Mesenchymal stem cell (in vitro differentiated cells and primary cell): ENCODE measurements at regions not wholly inside any gene's neighbourhood (a gene's known extent, or its start where the extent isn't known, plus 50 kb on each side); places are given as distances from the start of the nearest gene placed in this dataset.

Source experiments
- DNase-seq: peaks from one replicate; pipeline ENCODE4 v3.0.0-alpha.2; 2013
- H2AFZ ChIP-seq: one replicate; pipeline ENCODE4 v1.6.1; 2013; ENCODE audit warnings: low read depth, mild to moderate bottlenecking, control low read depth, inconsistent platforms, low read length, moderate library complexity
- H2AK5ac ChIP-seq: 2 replicates; pipeline ENCODE4 v1.6.1; 2013; ENCODE audit warnings: low read length, moderate library complexity, mild to moderate bottlenecking, inconsistent platforms; ENCODE audit not compliant: severe bottlenecking
- H2BK120ac ChIP-seq: one replicate; pipeline ENCODE4 v1.6.1; 2013; ENCODE audit warnings: low read depth, mild to moderate bottlenecking, inconsistent platforms, low read length, moderate library complexity
- H2BK12ac ChIP-seq, 2 experiments: one replicate each; pipeline ENCODE4 v1.6.1; 2013; ENCODE audit warnings: inconsistent platforms in 2 of 2, low read length in 2 of 2, mild to moderate bottlenecking in 2 of 2, moderate library complexity in 2 of 2, control low read depth in 1 of 2
- H2BK15ac ChIP-seq: one replicate; pipeline ENCODE4 v1.6.1; 2013; ENCODE audit warnings: mild to moderate bottlenecking, low read depth, inconsistent platforms; ENCODE audit not compliant: poor library complexity, severe bottlenecking
- H2BK5ac ChIP-seq: 2 replicates; pipeline ENCODE4 v1.6.1; 2013; ENCODE audit warnings: low read depth, mild to moderate bottlenecking, low read length, control low read depth, inconsistent platforms; ENCODE audit not compliant: poor library complexity, severe bottlenecking
- H3K14ac ChIP-seq, 2 experiments: one replicate each; pipeline ENCODE4 v1.6.1; 2013; ENCODE audit warnings: inconsistent platforms in 2 of 2, low read length in 2 of 2, control low read depth in 1 of 2, mild to moderate bottlenecking in 1 of 2, moderate library complexity in 1 of 2
- H3K18ac ChIP-seq, 2 experiments: one replicate each; pipeline ENCODE4 v1.6.1; 2013; ENCODE audit warnings: inconsistent platforms in 2 of 2, low read length in 2 of 2, control low read depth in 1 of 2, low read depth in 1 of 2, mild to moderate bottlenecking in 1 of 2
- H3K23ac ChIP-seq, 2 experiments: one replicate each; pipeline ENCODE4 v1.6.1; 2013; ENCODE audit warnings: inconsistent platforms in 2 of 2, low read length in 2 of 2, mild to moderate bottlenecking in 2 of 2, moderate library complexity in 2 of 2, control low read depth in 1 of 2
- H3K27ac ChIP-seq: 2 replicates; pipeline ENCODE4 v1.5.1; 2013; ENCODE audit warnings: mild to moderate bottlenecking, moderate library complexity, low read length, control low read depth, inconsistent platforms; ENCODE audit not compliant: poor library complexity, severe bottlenecking
- H3K27me3 ChIP-seq, 2 experiments: 2 replicates each; pipeline versions ENCODE4 v1.6.1 to v1.7.0; 2013; ENCODE audit warnings: low read length in 2 of 2, mild to moderate bottlenecking in 2 of 2, moderate library complexity in 2 of 2, control low read depth in 1 of 2, inconsistent platforms in 1 of 2; ENCODE audit not compliant: control insufficient read depth in 1 of 2, insufficient read depth in 1 of 2
- H3K36me3 ChIP-seq, 2 experiments: 2 replicates each; pipeline versions ENCODE4 v1.6.1 to v1.7.0; 2013; ENCODE audit warnings: low read length in 2 of 2, control low read depth in 1 of 2, inconsistent platforms in 1 of 2, low read depth in 1 of 2, mild to moderate bottlenecking in 1 of 2; ENCODE audit not compliant: insufficient read depth in 2 of 2, control insufficient read depth in 1 of 2
- H3K4ac ChIP-seq, 2 experiments: one replicate each; pipeline ENCODE4 v1.6.1; 2013; ENCODE audit warnings: inconsistent platforms in 2 of 2, low read length in 2 of 2, mild to moderate bottlenecking in 2 of 2, moderate library complexity in 2 of 2, control low read depth in 1 of 2, low read depth in 1 of 2
- H3K4me1 ChIP-seq: 2 replicates; pipeline ENCODE4 v1.6.1; 2013; ENCODE audit warnings: low read depth, low read length, control low read depth; ENCODE audit not compliant: control insufficient read depth, insufficient read depth
- H3K4me2 ChIP-seq: 2 replicates; pipeline ENCODE4 v1.6.1; 2013; ENCODE audit warnings: low read length, mild to moderate bottlenecking, inconsistent platforms; ENCODE audit not compliant: poor library complexity, severe bottlenecking
- H3K4me3 ChIP-seq, 2 experiments: 2 replicates each; pipeline versions ENCODE4 v1.5.1 to v1.7.0; 2013; ENCODE audit warnings: low read length in 2 of 2, mild to moderate bottlenecking in 2 of 2, control low read depth in 1 of 2, low read depth in 1 of 2; ENCODE audit not compliant: insufficient read depth in 1 of 2
- H3K79me1 ChIP-seq: replicated peaks from 2 replicates; pipeline ENCODE4 v1.6.1; 2013; ENCODE audit warnings: mild to moderate bottlenecking, control low read depth, low read length, inconsistent platforms; ENCODE audit not compliant: poor library complexity, severe bottlenecking
- H3K9ac ChIP-seq: 2 replicates; pipeline ENCODE4 v1.7.0; 2013; ENCODE audit warnings: mild to moderate bottlenecking, low read length, moderate library complexity
- H3K9me3 ChIP-seq: 2 replicates; pipeline ENCODE4 v1.7.0; 2013; ENCODE audit warnings: mild to moderate bottlenecking, low read length; ENCODE audit not compliant: control insufficient read depth
- H4K8ac ChIP-seq: one replicate; pipeline ENCODE4 v1.6.1; 2013; ENCODE audit warnings: inconsistent platforms, mild to moderate bottlenecking, low read length, moderate library complexity
- H4K91ac ChIP-seq: one replicate; pipeline ENCODE4 v1.6.1; 2013; ENCODE audit warnings: mild to moderate bottlenecking, low read length, inconsistent platforms
- WGBS: methylation state at CpG from one replicate; pipeline ENCODE4 v1.1.7; 2013; ENCODE audit warnings: mixed read lengths; 5-methylcytosine and 5-hydroxymethylcytosine counted together

DNA sequence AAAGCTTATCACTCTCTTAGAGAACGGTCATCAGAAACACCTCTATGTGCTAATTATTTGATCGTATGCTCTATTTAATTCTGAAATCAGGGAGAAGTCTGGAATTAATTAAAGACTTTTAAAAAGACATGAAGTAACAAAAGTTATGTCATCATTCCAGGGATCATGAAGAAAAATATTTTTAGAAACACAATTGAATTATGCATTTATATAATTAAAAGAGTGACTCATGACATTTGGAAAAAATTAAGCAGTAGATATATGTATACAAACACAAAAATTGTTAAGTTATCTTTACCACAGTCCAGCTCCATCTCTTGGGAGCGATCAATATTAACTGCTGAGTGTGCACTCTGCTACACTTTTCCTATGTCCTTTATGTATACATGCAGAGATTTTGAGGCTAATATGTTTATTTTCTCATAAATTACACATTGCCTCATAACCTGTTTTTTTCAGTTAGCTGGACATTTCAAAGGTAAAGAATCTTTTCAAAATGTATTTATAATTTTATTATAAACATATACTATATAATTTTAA, 717.7 kb downstream of the GBE1 start:
- no CpG with 5 or more reads among the region's 3 CpGs for WGBS
- H2AFZ ChIP-seq = no peak overlapping the region
- no peak overlapping the region for H3K4me3 ChIP-seq

GRCh38 chr3:81043009-81043408, 718.4 kb downstream of the GBE1 start:
- Histone ChIP-seq H4K91ac (no peak overlapping the region), H2BK12ac (no peak overlapping the region), H3K27me3 (no peaks in the 10 kb centered on the region), H3K9ac (no peak overlapping the region), H3K14ac (no peak overlapping the region), H2BK120ac (no peak overlapping the region), H3K27ac (no peak overlapping the region), H2AFZ (no peak overlapping the region), H3K18ac (no peak overlapping the region), H3K4me3 (no peak overlapping the region), H2BK15ac (no peak overlapping the region), H4K8ac (no peak overlapping the region), H2AK5ac (no peak overlapping the region), H2BK5ac (no peak overlapping the region), H3K23ac (no peak overlapping the region), H3K4me1 (no peaks in the 10 kb centered on the region), H3K9me3 (no peaks in the 10 kb centered on the region), H3K4me2 (no peak overlapping the region), H3K36me3 (no peaks in the 10 kb centered on the region), H3K79me1 (no peaks in the 10 kb centered on the region), H3K4ac (no peak overlapping the region)
- no peak for DNase-seq
- 44% methylated on average over 2 of the region's 2 CpGs for WGBS

More for the DNA sequence above, 717.7 kb downstream of the GBE1 start:
- no peak overlapping the region for H2BK15ac ChIP-seq
- no peak overlapping the region for H3K9ac ChIP-seq
- no peak overlapping the region for H3K4ac ChIP-seq
- H2BK12ac ChIP-seq = no peak overlapping the region
- no peak overlapping the region for H3K18ac ChIP-seq
- no peak for DNase-seq
- no peaks in the 10 kb centered on the region for H3K36me3 ChIP-seq
- H3K4me2 ChIP-seq = no peak overlapping the region
- H3K9me3 ChIP-seq = no peaks in the 10 kb centered on the region
- H3K14ac ChIP-seq = no peak overlapping the region
- no peak overlapping the region for H2BK5ac ChIP-seq
- no peak overlapping the region for H2AK5ac ChIP-seq
- no peak overlapping the region for H4K8ac ChIP-seq
- H3K27ac ChIP-seq = no peak overlapping the region
- H3K79me1 ChIP-seq = no peaks in the 10 kb centered on the region
- H2BK120ac ChIP-seq = no peak overlapping the region
- H3K23ac ChIP-seq = no peak overlapping the region
- H3K27me3 ChIP-seq = no peaks in the 10 kb centered on the region
- H3K4me1 ChIP-seq = no peaks in the 10 kb centered on the region
- H4K91ac ChIP-seq = no peak overlapping the region

- H2BK120ac ChIP-seq = no peak overlapping the region
- no peaks in the 10 kb centered on the region for H3K4me1 ChIP-seq
- no peak overlapping the region for H2AK5ac ChIP-seq
- no peak overlapping the region for H3K23ac ChIP-seq
- no peak overlapping the region for H3K4ac ChIP-seq
- no peak for DNase-seq
- H3K9me3 ChIP-seq = no peaks in the 10 kb centered on the region
- H2AFZ ChIP-seq = no peak overlapping the region
- no peak overlapping the region for H3K4me3 ChIP-seq
- H3K9ac ChIP-seq = no peak overlapping the region
- no peak overlapping the region for H3K18ac ChIP-seq
- no peak overlapping the region for H3K14ac ChIP-seq
- H3K4me2 ChIP-seq = no peak overlapping the region
- no peak overlapping the region for H2BK5ac ChIP-seq
- no peak overlapping the region for H4K8ac ChIP-seq
- no peaks in the 10 kb centered on the region for H3K36me3 ChIP-seq
- H4K91ac ChIP-seq = no peak overlapping the region
- H3K79me1 ChIP-seq = no peaks in the 10 kb centered on the region
- H2BK15ac ChIP-seq = no peak overlapping the region
- no peaks in the 10 kb centered on the region for H3K27me3 ChIP-seq
- H3K27ac ChIP-seq = no peak overlapping the region
- no peak overlapping the region for H2BK12ac ChIP-seq
- 85% methylated on average over 2 of the region's 2 CpGs for WGBS
Observed at GRCh38 chr3:81041331-81041730, 720.1 kb downstream of the GBE1 start.

DNA sequence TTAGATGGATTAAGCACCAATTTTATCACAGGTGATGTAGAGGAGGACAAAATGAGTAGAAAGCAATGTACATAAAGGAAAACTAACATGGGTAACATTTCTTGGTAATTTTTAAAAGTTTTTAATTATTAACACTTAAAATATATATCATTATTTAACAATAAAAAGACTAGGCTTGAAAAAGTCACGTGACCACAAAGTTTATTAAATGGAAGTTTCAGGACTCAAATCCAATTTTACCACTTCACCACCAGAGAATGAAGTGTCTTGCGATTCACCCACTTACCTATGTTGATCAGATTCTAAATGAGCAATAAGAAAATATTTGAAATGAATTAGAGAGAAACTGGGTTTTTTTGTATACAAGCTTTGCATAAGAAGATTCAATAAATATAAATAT, 721.3 kb downstream of the GBE1 start:
- Histone ChIP-seq H3K4ac (no peak overlapping the region), H2AK5ac (no peak overlapping the region), H3K9me3 (no peaks in the 10 kb centered on the region), H3K18ac (no peak overlapping the region), H3K4me3 (no peak overlapping the region), H3K4me1 (no peaks in the 10 kb centered on the region), H2BK15ac (no peak overlapping the region), H3K27me3 (no peaks in the 10 kb centered on the region), H3K23ac (no peak overlapping the region), H3K79me1 (no peaks in the 10 kb centered on the region), H4K8ac (no peak overlapping the region), H3K27ac (no peak overlapping the region), H2AFZ (no peak overlapping the region), H3K4me2 (no peak overlapping the region), H3K9ac (no peak overlapping the region), H2BK5ac (no peak overlapping the region), H4K91ac (no peak overlapping the region), H3K14ac (no peak overlapping the region), H2BK12ac (no peak overlapping the region), H2BK120ac (no peak overlapping the region), H3K36me3 (no peaks in the 10 kb centered on the region)
- no peak for DNase-seq
- 40% methylated on average over 1 of the region's 2 CpGs for WGBS
